CD14-positive monocyte (primary cell): ENCODE measurements at regions not wholly inside any gene's neighbourhood (a gene's known extent, or its start where the extent isn't known, plus 50 kb on each side); places are given as distances from the start of the nearest gene placed in this dataset.

Experiments
- DNase-seq, 3 donors: peaks; one replicate each; pipeline ENCODE4 v3.0.0-alpha.2; 2011 to 2022
- H2AFZ ChIP-seq: 2 replicates; pipeline ENCODE4 v1.6.0; 2012; ENCODE audit warnings: mild to moderate bottlenecking, low read depth, low read length, inconsistent platforms; ENCODE audit not compliant: insufficient read depth, poor library complexity, severe bottlenecking
- H3K27ac ChIP-seq, 2 donors: 1 replicate in 1 of 2; 2 replicates in 1 of 2; pipeline ENCODE4 v1.5.1; 2012 to 2013; ENCODE audit warnings: low read length in 2 of 2, control low read depth in 1 of 2, inconsistent platforms in 1 of 2, low read depth in 1 of 2, mild to moderate bottlenecking in 1 of 2
- H3K27me3 ChIP-seq, 2 donors: one replicate each; pipeline versions ENCODE4 v1.6.0 to v1.6.1; 2011 to 2013; ENCODE audit warnings: low read length in 2 of 2; ENCODE audit not compliant: control insufficient read depth in 2 of 2, insufficient read depth in 2 of 2
- H3K36me3 ChIP-seq, 2 donors: replicated peaks in 1 of 2; 1 replicate in 1 of 2; 2 replicates in 1 of 2; pipeline versions ENCODE4 v1.5.1 to v1.6.1; 2012 to 2013; ENCODE audit warnings: low read length in 2 of 2, control low read depth in 1 of 2, inconsistent platforms in 1 of 2, mild to moderate bottlenecking in 1 of 2; ENCODE audit not compliant: insufficient read depth in 2 of 2, control insufficient read depth in 1 of 2
- H3K4me1 ChIP-seq, 2 donors: 1 replicate in 1 of 2; 2 replicates in 1 of 2; pipeline versions ENCODE4 v1.5.1 to v1.6.1; 2012 to 2013; ENCODE audit warnings: low read length in 2 of 2, control low read depth in 1 of 2, inconsistent platforms in 1 of 2, mild to moderate bottlenecking in 1 of 2, moderate library complexity in 1 of 2; ENCODE audit not compliant: insufficient read depth in 2 of 2, control insufficient read depth in 1 of 2
- H3K4me2 ChIP-seq: replicated peaks from 2 replicates; pipeline ENCODE3; 2012; ENCODE audit warnings: low read length, moderate library complexity, mild to moderate bottlenecking; ENCODE audit not compliant: poor library complexity, severe bottlenecking; ENCODE audit errors: extremely low read depth
- H3K4me3 ChIP-seq, 3 experiments: fragments of 200-600 bp in 1 of 3; sonication (generic) in 1 of 3; replicated peaks in 1 of 3; 1 replicate in 2 of 3; 2 replicates in 1 of 3; pipeline ENCODE4 v1.5.1; 2011 to 2013; ENCODE audit warnings: low read length in 3 of 3, mild to moderate bottlenecking in 3 of 3, control low read depth in 2 of 3, low read depth in 2 of 3, inconsistent platforms in 1 of 3, moderate library complexity in 1 of 3
- H3K79me2 ChIP-seq: 2 replicates; pipeline ENCODE4 v1.6.0; 2012; ENCODE audit warnings: mild to moderate bottlenecking, control low read depth, inconsistent platforms, low read length, moderate library complexity; ENCODE audit not compliant: insufficient read depth
- H3K9ac ChIP-seq: 2 replicates; pipeline ENCODE4 v1.6.0; 2017; ENCODE audit warnings: low read length, mild to moderate bottlenecking; ENCODE audit not compliant: insufficient read depth, poor library complexity, severe bottlenecking
- H3K9me3 ChIP-seq, 2 donors: replicated peaks in 1 of 2; 1 replicate in 1 of 2; 2 replicates in 1 of 2; pipeline versions ENCODE4 v1.5.1 to v1.6.1; 2012 to 2013; ENCODE audit warnings: low read length in 2 of 2, control low read depth in 1 of 2; ENCODE audit not compliant: control insufficient read depth in 1 of 2, insufficient read depth in 1 of 2
- H4K20me1 ChIP-seq: 2 replicates; pipeline ENCODE4 v1.6.0; 2012; ENCODE audit warnings: mild to moderate bottlenecking, low read length, control low read depth, moderate library complexity; ENCODE audit not compliant: insufficient read depth
- H3K27ac Mint-ChIP-seq, 7 donors: one replicate each; pipeline ENCODE4 v1.8.0; 2020; ENCODE audit warnings: mild to moderate bottlenecking in 7 of 7, mixed read lengths in 7 of 7, moderate library complexity in 6 of 7, inconsistent platforms in 2 of 7
- H3K27me3 Mint-ChIP-seq, 3 donors: one replicate each; pipeline ENCODE4 v1.8.0; 2021 to 2022; ENCODE audit warnings: low read depth in 3 of 3, mild to moderate bottlenecking in 3 of 3, mixed read lengths in 3 of 3, moderate library complexity in 3 of 3, inconsistent platforms in 1 of 3
- H3K36me3 Mint-ChIP-seq, 2 donors: one replicate each; pipeline ENCODE4 v1.8.0; 2020; ENCODE audit warnings: mixed read lengths in 2 of 2, inconsistent platforms in 1 of 2, mild to moderate bottlenecking in 1 of 2
- H3K4me1 Mint-ChIP-seq: one replicate; pipeline ENCODE4 v1.8.0; 2020; ENCODE audit warnings: mild to moderate bottlenecking, mixed read lengths
- H3K4me3 Mint-ChIP-seq, 2 donors: one replicate each; pipeline ENCODE4 v1.8.0; 2020; ENCODE audit warnings: mild to moderate bottlenecking in 2 of 2, mixed read lengths in 2 of 2, moderate library complexity in 1 of 2
- H3K9me3 Mint-ChIP-seq, 7 donors: one replicate each; pipeline ENCODE4 v1.8.0; 2020 to 2022; ENCODE audit warnings: mixed read lengths in 7 of 7, mild to moderate bottlenecking in 6 of 7, moderate library complexity in 6 of 7, inconsistent platforms in 2 of 7
- CTCF ChIP-seq: fragments of 200-600 bp; IDR thresholded peaks from one replicate; pipeline ENCODE4 v1.8.0; 2022; ENCODE audit warnings: antibody characterized with exemption, mild to moderate bottlenecking
- WGBS: methylation state at CpG from one replicate; pipeline ENCODE4 v1.1.5; 2013; ENCODE audit warnings: missing lambda C conversion rate; ENCODE audit not compliant: insufficient coverage; 5-methylcytosine and 5-hydroxymethylcytosine counted together
- intact Hi-C, 2 donors: fragments of 100-400 bp; cut with micrococcal nuclease; formaldehyde crosslinking; loops; one replicate each; pipeline versions ENCODE4 v1.15.0 to v1.15.1; 2023

DNA sequence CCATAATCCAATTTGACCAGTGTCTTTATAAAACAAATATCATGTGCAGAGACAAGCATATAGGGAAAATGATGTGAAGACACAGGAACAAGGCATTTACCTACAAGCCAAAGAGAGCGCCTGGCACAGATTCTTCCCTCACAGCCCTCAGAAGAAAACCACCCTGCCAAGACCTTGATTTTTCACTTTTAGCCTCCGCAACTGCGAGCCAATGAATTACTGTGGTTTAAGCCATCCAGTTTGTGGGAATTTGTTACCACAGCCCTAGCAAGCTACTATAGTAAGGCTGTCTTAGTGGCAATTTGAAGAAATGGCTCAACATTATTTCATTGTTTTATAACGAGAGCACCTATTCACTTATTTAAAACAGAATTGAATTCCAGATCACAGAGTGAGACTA, 85.7 kb upstream of the CCDC190 start:
- no peak overlapping the region for H3K4me2 ChIP-seq
- H3K4me1 Mint-ChIP-seq = no peaks in the 10 kb centered on the region
- intact Hi-C loops = no loop called here
- H3K27ac ChIP-seq = no peak overlapping the region
- H3K36me3 Mint-ChIP-seq = no peaks in the 10 kb centered on the region
- no peaks in the 10 kb centered on the region for H4K20me1 ChIP-seq
- DNase-seq = no peak
- H3K36me3 ChIP-seq = no peaks in the 10 kb centered on the region
- no peaks in the 10 kb centered on the region for H3K4me1 ChIP-seq
- peaks cover 6 to 23% (median 18%) of the 10 kb centered on the region in 3 donors for H3K27me3 Mint-ChIP-seq
- H2AFZ ChIP-seq = no peak overlapping the region
- H3K9me3 Mint-ChIP-seq = peaks cover 0 to 1% (median 0%) of the 10 kb centered on the region in 7 donors
- no peak overlapping the region for H3K9ac ChIP-seq
- H3K4me3 Mint-ChIP-seq = no peak overlapping the region
- no peak overlapping the region for H3K4me3 ChIP-seq
- WGBS = no CpG with 5 or more reads among the region's 4 CpGs
- H3K27me3 ChIP-seq = peaks cover 14 to 38% of the 10 kb centered on the region in 2 donors
- H3K27ac Mint-ChIP-seq = no peak overlapping the region
- H3K9me3 ChIP-seq = no peaks in the 10 kb centered on the region
- no peak for TF ChIP-seq CTCF
- no peaks in the 10 kb centered on the region for H3K79me2 ChIP-seq

DNA sequence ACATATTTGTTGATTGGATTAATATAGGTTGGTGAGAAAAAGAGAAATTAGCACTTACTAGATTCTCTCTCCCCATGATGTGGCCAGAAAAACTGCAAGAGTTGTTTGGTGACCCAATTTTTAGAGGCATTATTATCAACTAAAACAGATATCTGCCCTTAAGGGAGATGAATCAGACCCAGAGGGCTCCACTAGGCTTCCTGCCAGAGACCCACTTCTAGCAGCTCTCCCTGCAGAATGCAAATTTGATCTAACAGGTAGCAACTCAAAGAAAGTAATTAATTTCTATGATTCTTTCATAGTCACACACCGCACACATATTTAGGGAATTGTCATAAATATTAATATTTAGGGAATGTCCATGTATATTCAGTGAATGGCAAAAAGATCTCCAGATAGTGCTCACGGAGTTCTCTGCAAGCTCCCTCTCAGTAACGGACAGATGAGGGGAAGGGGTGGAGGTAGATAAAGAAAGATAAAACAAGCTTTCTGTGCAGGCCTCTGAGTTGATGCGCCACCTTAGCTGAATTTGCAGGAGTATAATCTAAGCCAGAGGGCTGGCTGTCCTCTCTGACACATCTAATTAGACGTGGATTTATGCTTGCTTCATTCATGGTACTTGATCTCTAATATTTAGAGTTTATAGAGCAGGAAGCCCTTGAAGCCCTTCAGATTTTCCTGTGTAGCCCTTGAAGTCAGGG, 84.1 kb upstream of the CCDC190 start:
- Mint-ChIP-seq H3K36me3 (no peaks in the 10 kb centered on the region), H3K27me3 (peaks cover 6 to 30% (median 22%) of the 10 kb centered on the region in 3 donors), H3K27ac (no peak overlapping the region), H3K9me3 (peaks cover 0 to 1% (median 0%) of the 10 kb centered on the region in 7 donors), H3K4me1 (no peaks in the 10 kb centered on the region), H3K4me3 (no peak overlapping the region)
- no peaks in the 10 kb centered on the region for H3K79me2 ChIP-seq
- no peaks in the 10 kb centered on the region for H4K20me1 ChIP-seq
- DNase-seq = no peak
- no peak overlapping the region for H2AFZ ChIP-seq
- no peak overlapping the region for H3K4me3 ChIP-seq
- 86% methylated on average over 3 of the region's 5 CpGs for WGBS
- H3K27me3 ChIP-seq = peaks cover 17 to 39% of the 10 kb centered on the region in 2 donors
- H3K4me2 ChIP-seq = no peak overlapping the region
- intact Hi-C loops = no loop called here
- no peak for TF ChIP-seq CTCF
- H3K9ac ChIP-seq = no peak overlapping the region
- H3K27ac ChIP-seq = no peak overlapping the region
- H3K9me3 ChIP-seq = no peaks in the 10 kb centered on the region
- H3K36me3 ChIP-seq = no peaks in the 10 kb centered on the region
- H3K4me1 ChIP-seq = no peaks in the 10 kb centered on the region
